SU-DHL-6 (cell line): ENCODE measurements at regions not wholly inside any gene's neighbourhood (a gene's known extent, or its start where the extent isn't known, plus 50 kb on each side); places are given as distances from the start of the nearest gene placed in this dataset.

Experiments used
- CTCF ChIP-seq: fragments of 200-600 bp; sonication (generic); IDR thresholded peaks from one replicate; pipeline ENCODE4 v1.5.1; 2017; ENCODE audit warnings: antibody characterized with exemption, mild to moderate bottlenecking, low read length, moderate library complexity; ENCODE audit not compliant: insufficient read depth, poor library complexity, severe bottlenecking
- EZH2phosphoT487 ChIP-seq: fragments of 200-600 bp; sonication (generic), shearing (Covaris generic); conservative IDR thresholded peaks from 2 replicates; pipeline ENCODE4 v1.6.1; 2018; ENCODE audit warnings: mild to moderate bottlenecking, antibody characterized with exemption, low read length, moderate library complexity, mixed read lengths

- TF ChIP-seq CTCF (no peak), EZH2phosphoT487 (no peak)
These were observed 294.2 kb upstream of the NCKAP5 start for GRCh38 chr2:133862400-133862977.
